T1000 (cell line): ENCODE measurements at regions not wholly inside any gene's neighbourhood (a gene's known extent, or its start where the extent isn't known, plus 50 kb on each side); places are given as distances from the start of the nearest gene placed in this dataset.

Source experiments
- DNase-seq: peaks from one replicate; lab custom pipeline; 2025; ENCODE audit warnings: mixed read lengths; lab: John Stamatoyannopoulos, UW

GRCh38 chr2:192286093-192286701 is 91.5 kb upstream of the TMEFF2 start:
- DNase-seq, result no peak

- no peak for DNase-seq
These were observed 88.7 kb upstream of the TMEFF2 start for GRCh38 chr2:192283450-192283849.

DNA sequence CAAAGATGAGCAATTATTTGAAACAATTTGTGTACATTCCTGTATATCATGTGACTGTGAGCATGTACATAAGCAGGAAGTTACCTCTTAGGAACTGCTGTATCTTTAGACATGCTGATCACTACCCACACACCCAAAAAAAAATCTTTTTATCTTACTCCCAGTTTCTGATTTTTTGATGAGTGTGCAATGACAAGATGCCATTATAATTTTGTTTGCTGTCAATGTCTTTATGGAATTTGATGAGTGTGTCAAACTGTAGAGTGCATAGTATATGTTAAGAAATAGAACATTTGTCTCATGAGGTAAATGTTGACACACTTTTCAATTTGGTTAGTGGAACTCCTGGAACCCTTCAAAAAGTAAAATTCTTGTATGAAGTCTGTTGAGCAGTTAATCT is 84.0 kb upstream of the TMEFF2 start:
- no peak for DNase-seq

DNA sequence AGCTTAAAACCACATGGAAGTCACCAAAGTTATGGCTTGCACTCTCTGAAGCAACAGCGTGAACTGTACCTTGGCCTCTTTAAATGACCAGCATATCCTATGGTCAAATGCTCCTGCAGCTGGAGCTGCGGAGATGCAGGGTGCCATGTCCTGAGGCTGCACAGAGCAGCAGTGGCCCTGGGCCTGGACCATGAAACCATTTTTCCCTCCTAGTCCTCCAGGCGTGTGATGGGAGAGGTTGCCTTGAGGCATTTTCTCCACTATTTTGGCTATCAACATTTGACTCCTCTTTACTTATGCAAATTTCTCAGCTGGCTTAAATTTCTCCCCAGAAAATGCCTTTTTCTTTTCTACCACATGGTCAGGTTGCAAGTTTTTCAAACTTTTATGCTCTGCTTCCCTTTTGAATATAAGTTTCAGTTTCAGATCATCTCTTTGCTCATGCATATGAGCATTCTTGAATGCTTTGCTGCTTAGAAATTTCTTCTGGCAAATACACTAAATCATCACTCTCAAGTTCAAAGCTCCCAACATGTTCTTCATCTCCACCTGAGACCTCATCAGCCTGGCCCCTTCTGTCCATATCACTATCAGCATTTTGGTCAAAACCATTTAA is 82.9 kb upstream of the TMEFF2 start:
- no peak for DNase-seq

- DNase-seq, result no peak
These were observed 80.9 kb upstream of the TMEFF2 start for GRCh38 chr2:192275632-192276031.

DNA sequence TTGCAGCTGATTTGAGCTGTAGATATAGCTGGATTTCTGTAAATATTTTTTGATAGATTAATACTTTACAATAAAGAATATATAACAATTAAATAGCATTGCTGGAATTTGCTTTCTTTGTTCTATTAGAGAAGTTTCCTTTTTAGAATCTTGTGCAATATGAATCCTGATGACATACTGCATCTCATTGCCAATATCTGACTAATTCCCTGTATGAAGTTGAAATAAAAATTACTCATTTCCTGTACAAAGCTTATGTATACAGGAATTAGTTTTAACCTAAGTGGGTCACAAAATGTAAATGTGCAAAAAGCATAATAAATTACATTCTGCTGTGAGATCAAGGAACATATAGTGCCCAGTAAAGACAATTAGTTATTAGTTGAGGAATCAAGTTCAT is 72.8 kb upstream of the TMEFF2 start:
- no peak for DNase-seq

GRCh38 chr2:192265751-192266150 is 71.0 kb upstream of the TMEFF2 start:
- no peak for DNase-seq

DNA sequence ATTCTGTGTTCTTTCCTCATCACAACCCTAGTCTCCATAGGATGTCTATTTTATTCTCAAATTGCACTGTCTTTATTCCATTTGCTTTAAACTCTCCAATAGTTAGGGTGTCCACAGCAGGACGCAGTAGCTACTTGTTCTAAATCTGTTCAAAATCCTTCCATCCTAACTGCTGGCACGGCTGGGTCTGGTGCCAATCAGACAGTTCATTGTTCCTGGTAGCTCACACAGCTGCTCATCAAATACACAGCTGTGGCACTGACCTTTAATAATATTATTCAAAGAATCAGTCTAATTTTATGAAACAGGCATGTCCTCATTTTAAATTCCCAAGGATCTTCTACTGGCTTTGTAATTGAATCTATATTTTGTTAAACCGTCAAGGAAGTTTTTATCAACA is 59.7 kb upstream of the TMEFF2 start:
- DNase-seq, result no peak

DNA sequence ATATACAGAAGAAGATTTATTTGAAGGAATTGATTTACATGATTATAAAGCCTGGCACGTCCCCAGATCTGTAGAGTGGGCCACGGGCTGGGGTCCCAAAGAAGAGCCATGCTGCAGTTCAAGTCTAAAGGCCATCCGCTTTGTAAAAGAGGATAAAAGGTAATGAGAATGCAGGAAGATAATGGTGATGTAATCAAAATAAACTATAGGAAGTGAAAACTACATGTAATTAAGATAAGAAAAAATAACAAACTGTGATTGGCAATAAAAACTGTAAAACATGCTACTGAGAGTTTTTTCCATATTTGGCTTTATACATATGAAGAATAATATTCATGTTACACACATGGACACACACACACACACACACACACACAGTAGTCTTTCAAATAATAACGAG is 59.0 kb upstream of the TMEFF2 start:
- no peak for DNase-seq

DNA sequence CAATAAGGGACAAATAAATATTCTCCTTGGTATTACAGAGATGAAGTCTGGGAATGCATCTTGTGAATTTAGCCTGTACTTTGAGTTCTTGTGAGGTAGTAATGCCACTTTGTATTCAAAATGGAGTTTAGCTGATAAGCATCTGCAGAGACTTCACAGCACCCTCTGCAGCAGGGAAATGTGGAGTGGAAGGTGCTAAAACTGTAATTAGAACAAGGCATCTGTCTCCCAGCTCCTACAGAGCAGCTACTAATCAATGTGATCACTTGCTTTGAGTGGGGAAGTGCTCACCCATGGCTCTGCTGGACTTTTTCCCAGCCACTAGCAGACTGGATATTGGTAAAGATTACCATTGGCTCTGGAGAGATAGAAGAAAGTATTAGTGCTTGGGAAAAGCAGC is 56.2 kb upstream of the TMEFF2 start:
- no peak for DNase-seq

GRCh38 chr2:192247456-192247855 is 52.7 kb upstream of the TMEFF2 start:
- DNase-seq, result no peak

GRCh38 chr2:192246297-192246696 is 51.6 kb upstream of the TMEFF2 start:
- DNase-seq, result no peak

DNA sequence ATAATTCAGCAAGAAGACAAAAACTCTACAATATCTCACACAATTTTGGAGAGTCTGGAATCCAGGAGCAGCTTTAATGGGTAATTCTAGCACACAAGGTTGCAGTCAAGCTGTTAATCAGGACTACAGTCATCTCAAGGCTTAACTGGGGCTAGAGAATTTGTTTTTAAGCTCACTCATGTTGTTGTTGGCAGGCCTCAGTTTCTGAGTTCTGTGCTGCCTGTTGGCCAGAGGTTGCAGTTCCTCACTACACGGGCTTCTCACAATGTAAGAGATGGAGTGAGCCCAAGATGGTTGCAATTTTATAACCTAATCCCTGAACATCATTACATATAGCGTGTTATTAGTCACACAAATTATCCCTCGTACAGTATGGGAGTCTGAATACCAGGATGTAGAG is 50.6 kb upstream of the TMEFF2 start:
- no peak for DNase-seq
